ENCODE measurements at regions not wholly inside any gene's neighbourhood (a gene's known extent, or its start where the extent isn't known, plus 50 kb on each side); places are given as distances from the start of the nearest gene placed in this dataset.

- H3K14ac ChIP-seq (replicated peaks; ENCODE audit: low read depth, low read length): no peak overlapping the region
- H3K27ac ChIP-seq (ENCODE audit: insufficient read depth, low read length): no peak overlapping the region
- H3K79me1 ChIP-seq (ENCODE audit: low read depth in 1 of 2, low read length in 2 of 2): no peaks in the 10 kb centered on the region
- peak; percentile 36; the same call in 1 of the 2 replicates for TF ChIP-seq CEBPB (IDR thresholded peaks at IDR 0.05; ENCODE audit: low read depth, low read length)
- TF ChIP-seq ELK1 (IDR thresholded peaks at IDR 0.05; ENCODE audit: borderline replicate concordance, low read depth, low read length): no peak
- H4K20me1 ChIP-seq (ENCODE audit: insufficient read depth, low read length): no peaks in the 10 kb centered on the region
- no peak overlapping the region for H3K56ac ChIP-seq (ENCODE audit: extremely low read depth, insufficient read depth, low read length)
- no peak overlapping the region for H2AK5ac ChIP-seq (ENCODE audit: low read depth, low read length)
- no peak overlapping the region for H2BK120ac ChIP-seq (ENCODE audit: low read depth, low read length)
- H4K8ac ChIP-seq (ENCODE audit: low read depth in 2 of 2, low read length in 2 of 2): no peak overlapping the region
- ATAC-seq (ENCODE audit: low read depth) (peak; percentile 49), DNase-seq (peak; percentile 48)
- no peak overlapping the region for H4K5ac ChIP-seq (ENCODE audit: low read depth, low read length)
- ChIA-PET CTCF (no interaction called here), POLR2A (ENCODE audit: unreplicated experiment) (no interaction called here)
- no peaks in the 10 kb centered on the region for H3K4me1 ChIP-seq (ENCODE audit: control insufficient read depth, insufficient read depth, low read length)
- no peak overlapping the region for H2BK15ac ChIP-seq (ENCODE audit: low read depth, low read length)
- no peak overlapping the region for H3K4me3 ChIP-seq (ENCODE audit: insufficient read depth, low read depth, low read length)
- dilution Hi-C loops (cut with HindIII; ENCODE audit: low sequenced_read_pairs, unreplicated experiment) (no loop called here), intact Hi-C loops (cut with micrococcal nuclease) (loop anchor here (5.0 kb wide), 1 partner anchor 601 kb away; no protein-coding TSS in a partner anchor), in situ Hi-C loops (cut with MboI; ENCODE audit: low sequenced_read_pairs) (no loop called here)
- no peak overlapping the region for H3K18ac ChIP-seq (ENCODE audit: low read depth, low read length)
- no CpG with 5 or more reads among the region's 1 CpG for WGBS, 2 experiments (ENCODE audit: extremely low coverage in 2 of 2, insufficient read length in 1 of 2)
- no peaks in the 10 kb centered on the region for H3K36me3 ChIP-seq (ENCODE audit: control insufficient read depth, insufficient read depth, low read length)
- H3K9me3 ChIP-seq (ENCODE audit: control insufficient read depth, insufficient read depth, low read length): no peaks in the 10 kb centered on the region
- no peak overlapping the region for H3K4ac ChIP-seq (ENCODE audit: low read depth, low read length)
- H3K9me1 ChIP-seq (ENCODE audit: insufficient read depth, low read length): 0 out of 2 replicates have a peak, but pooled peaks cover 5% of the 10 kb centered on the region
- H2BK5ac ChIP-seq (ENCODE audit: low read depth, low read length, poor library complexity, severe bottlenecking): no peak overlapping the region
- H3K23ac ChIP-seq (ENCODE audit: low read depth, low read length): no peak overlapping the region
- no peaks in the 10 kb centered on the region for H3K27me3 ChIP-seq (ENCODE audit: control insufficient read depth, insufficient read depth, low read length)
- BruUV-seq (replicated peaks): no TSS peak
- H3K9ac ChIP-seq (ENCODE audit: low read depth, low read length): no peak overlapping the region
- H3K4me2 ChIP-seq (ENCODE audit: low read depth, low read length): no peak overlapping the region
- no peak overlapping the region for H4K91ac ChIP-seq (ENCODE audit: insufficient read depth, low read depth, low read length)
- H2AFZ ChIP-seq (replicated peaks; ENCODE audit: low read length, poor library complexity): no peak overlapping the region
- H2BK20ac ChIP-seq (ENCODE audit: low read depth, low read length): no peak overlapping the region
- H2AK9ac ChIP-seq (replicated peaks; ENCODE audit: low read depth, low read length, poor library complexity): no peak overlapping the region
Observed at GRCh38 chr4:187558391-187558790, 437.2 kb upstream of the ZFP42 start.
